Neural cell (in vitro differentiated cells): ENCODE measurements at regions not wholly inside any gene's neighbourhood (a gene's known extent, or its start where the extent isn't known, plus 50 kb on each side); places are given as distances from the start of the nearest gene placed in this dataset.

Experiments used
- EP300 ChIP-seq: fragments of 450-650 bp; conservative IDR thresholded peaks from 2 replicates; pipeline ENCODE4 v1.6.1; 2014; ENCODE audit warnings: antibody characterized with exemption, mild to moderate bottlenecking, moderate library complexity; ENCODE audit not compliant: poor library complexity, severe bottlenecking
- EZH2 ChIP-seq: fragments of 200-600, 300-800 bp; shearing (Covaris generic), sonication (generic); IDR thresholded peaks from 2 replicates; pipeline ENCODE4 v1.6.1; 2014; ENCODE audit warnings: antibody characterized with exemption, low read length, borderline replicate concordance, mild to moderate bottlenecking; ENCODE audit not compliant: insufficient read depth, poor library complexity, severe bottlenecking
- MXI1 ChIP-seq: fragments of 450-650 bp; conservative IDR thresholded peaks from 2 replicates; pipeline ENCODE4 v1.6.1; 2014; ENCODE audit warnings: antibody characterized with exemption, mild to moderate bottlenecking; ENCODE audit not compliant: poor library complexity, severe bottlenecking
- POLR2AphosphoS5 ChIP-seq: IDR thresholded peaks from 2 replicates; pipeline ENCODE4 v1.6.1; 2012
- RAD21 ChIP-seq: fragments of 450-650 bp; conservative IDR thresholded peaks from 2 replicates; pipeline ENCODE4 v1.6.1; 2014; ENCODE audit warnings: antibody characterized with exemption, mild to moderate bottlenecking, moderate library complexity
- REST ChIP-seq: IDR thresholded peaks from 2 replicates; pipeline ENCODE4 v1.6.1; 2012; ENCODE audit warnings: borderline replicate concordance
- SMC3 ChIP-seq: fragments of 450-650 bp; conservative IDR thresholded peaks from 2 replicates; pipeline ENCODE4 v1.6.1; 2014; ENCODE audit warnings: antibody characterized with exemption, mild to moderate bottlenecking, moderate library complexity; ENCODE audit not compliant: poor library complexity
- TAF1 ChIP-seq: IDR thresholded peaks from 2 replicates; pipeline ENCODE4 v1.6.1; 2012; ENCODE audit warnings: low read depth
- TF ChIP-seq, protein P1 (sequence below): fragments of 450-650 bp; IDR thresholded peaks from 2 replicates; pipeline ENCODE4 v1.5.1; 2014; ENCODE audit warnings: antibody characterized with exemption, mild to moderate bottlenecking, moderate library complexity; ENCODE audit not compliant: poor library complexity, severe bottlenecking

DNA sequence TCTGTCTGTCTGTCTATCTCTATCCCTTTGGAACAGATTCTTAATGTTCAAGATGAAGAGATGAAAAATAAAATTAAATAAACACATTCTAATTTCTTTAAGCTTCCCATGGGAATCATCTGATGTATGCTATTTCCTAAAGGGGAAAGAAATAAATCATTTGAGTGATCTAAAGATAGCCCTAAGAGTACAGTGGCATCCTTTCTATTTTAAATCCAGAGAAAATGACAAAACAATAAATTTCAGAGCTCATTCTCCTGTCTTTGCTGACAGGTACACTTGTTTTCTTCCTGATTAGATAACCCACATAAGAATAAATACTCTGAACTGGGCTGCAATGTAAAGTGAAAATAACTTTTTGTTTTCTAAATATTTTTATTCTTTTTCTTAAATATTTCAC, 550.4 kb downstream of the JRKL start:
- TF ChIP-seq, protein P1, sequence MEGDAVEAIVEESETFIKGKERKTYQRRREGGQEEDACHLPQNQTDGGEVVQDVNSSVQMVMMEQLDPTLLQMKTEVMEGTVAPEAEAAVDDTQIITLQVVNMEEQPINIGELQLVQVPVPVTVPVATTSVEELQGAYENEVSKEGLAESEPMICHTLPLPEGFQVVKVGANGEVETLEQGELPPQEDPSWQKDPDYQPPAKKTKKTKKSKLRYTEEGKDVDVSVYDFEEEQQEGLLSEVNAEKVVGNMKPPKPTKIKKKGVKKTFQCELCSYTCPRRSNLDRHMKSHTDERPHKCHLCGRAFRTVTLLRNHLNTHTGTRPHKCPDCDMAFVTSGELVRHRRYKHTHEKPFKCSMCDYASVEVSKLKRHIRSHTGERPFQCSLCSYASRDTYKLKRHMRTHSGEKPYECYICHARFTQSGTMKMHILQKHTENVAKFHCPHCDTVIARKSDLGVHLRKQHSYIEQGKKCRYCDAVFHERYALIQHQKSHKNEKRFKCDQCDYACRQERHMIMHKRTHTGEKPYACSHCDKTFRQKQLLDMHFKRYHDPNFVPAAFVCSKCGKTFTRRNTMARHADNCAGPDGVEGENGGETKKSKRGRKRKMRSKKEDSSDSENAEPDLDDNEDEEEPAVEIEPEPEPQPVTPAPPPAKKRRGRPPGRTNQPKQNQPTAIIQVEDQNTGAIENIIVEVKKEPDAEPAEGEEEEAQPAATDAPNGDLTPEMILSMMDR, result no peak
- TF ChIP-seq EP300 (peak; percentile 44), SMC3 (no peak), RAD21 (no peak), MXI1 (no peak), EZH2 (no peak), TAF1 (no peak), POLR2AphosphoS5 (no peak), REST (no peak)
